ENCODE measurements at regions not wholly inside any gene's neighbourhood (a gene's known extent, or its start where the extent isn't known, plus 50 kb on each side); places are given as distances from the start of the nearest gene placed in this dataset.

DNA sequence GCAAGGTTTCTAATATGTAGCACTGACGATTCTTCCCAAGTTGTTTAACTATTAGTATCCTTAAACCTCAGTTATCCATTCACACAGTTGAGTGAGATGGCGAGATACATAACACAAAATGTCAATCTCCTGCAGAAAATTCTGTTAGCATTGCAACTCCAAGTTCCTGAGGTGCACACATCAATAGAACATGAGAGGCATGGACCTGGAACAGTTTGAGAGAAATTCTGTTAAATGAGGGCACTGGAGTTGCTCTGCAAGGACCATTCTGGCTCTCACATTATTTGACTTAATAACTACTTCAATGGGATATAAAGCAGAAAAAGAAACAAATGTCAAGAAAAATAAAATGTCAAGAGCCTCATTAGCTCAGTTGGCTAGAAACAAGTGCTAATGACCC is 301.2 kb upstream of the DIAPH2 start:
- no peaks in the 10 kb centered on the region for H3K36me3 Mint-ChIP-seq
- no peak overlapping the region for H3K4me3 Mint-ChIP-seq
- Histone ChIP-seq H3K4me3 (ENCODE audit: low read depth, low read length) (no peak overlapping the region), H3K27ac (ENCODE audit: insufficient read depth, low read length, poor library complexity, severe bottlenecking) (no peak overlapping the region), H3K36me3 (ENCODE audit: control insufficient read depth, insufficient read depth, low read length) (no peaks in the 10 kb centered on the region), H3K9me3 (ENCODE audit: control insufficient read depth in 2 of 2, low read length in 2 of 2) (no peaks in the 10 kb centered on the region), H3K4me1 (ENCODE audit: control insufficient read depth, insufficient read depth, low read length, poor library complexity, severe bottlenecking) (no peaks in the 10 kb centered on the region), H3K27me3 (ENCODE audit: control insufficient read depth, insufficient read depth, low read length) (no peaks in the 10 kb centered on the region)
- peaks cover 0 to 2% (median 0%) of the 10 kb centered on the region in 7 donors for H3K9me3 Mint-ChIP-seq
- no peak overlapping the region for H3K27ac Mint-ChIP-seq
- H3K27me3 Mint-ChIP-seq = no peaks in the 10 kb centered on the region
- H3K4me1 Mint-ChIP-seq = no peaks in the 10 kb centered on the region
- DNase-seq (no peak), ATAC-seq (ENCODE audit: low read depth in 2 of 2) (no peak)

DNA sequence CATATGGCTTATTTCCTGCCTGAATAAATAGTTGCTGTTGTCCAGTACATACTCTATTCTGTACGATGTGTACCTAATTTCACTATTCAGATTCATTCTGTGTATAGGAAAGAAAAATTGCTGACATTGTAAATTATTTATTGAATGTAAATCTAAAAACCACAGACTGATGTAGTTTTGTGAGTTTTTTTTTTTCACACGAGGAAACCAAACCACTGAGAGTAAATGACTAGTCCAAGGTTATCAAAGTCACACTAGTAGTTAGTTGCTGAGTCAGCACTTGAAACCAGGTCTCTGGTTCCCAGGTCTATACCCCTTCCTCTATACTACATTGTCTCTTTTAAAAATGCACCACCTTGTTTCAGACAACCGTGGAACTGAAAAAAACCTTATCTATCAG is 298.3 kb upstream of the DIAPH2 start:
- no peak overlapping the region for H3K4me3 ChIP-seq (ENCODE audit: low read depth, low read length)
- Mint-ChIP-seq H3K27ac (no peak overlapping the region), H3K4me1 (no peaks in the 10 kb centered on the region)

DNA sequence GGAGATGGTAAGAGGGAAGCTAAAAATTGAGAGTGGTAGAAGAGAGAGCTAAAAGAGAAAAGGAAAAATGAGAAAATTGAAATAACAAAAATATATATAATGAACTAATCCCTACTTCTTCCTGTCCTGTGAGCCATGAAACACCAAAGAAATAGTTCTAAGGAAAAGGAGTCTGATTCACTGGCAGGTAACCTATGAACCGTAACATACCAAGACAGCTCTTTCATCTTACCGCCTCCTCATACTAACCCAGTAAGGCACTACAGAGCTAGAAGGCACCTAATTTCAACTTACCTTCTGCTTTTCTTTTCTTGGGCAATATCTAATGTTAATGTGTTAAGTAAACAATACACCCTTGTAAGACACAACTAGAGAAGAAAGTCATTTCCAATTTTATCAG is 297.7 kb upstream of the DIAPH2 start:
- H3K27ac Mint-ChIP-seq = no peak overlapping the region
- Histone ChIP-seq H3K27me3 (ENCODE audit: control insufficient read depth, insufficient read depth, low read length) (no peaks in the 10 kb centered on the region), H3K9me3 (ENCODE audit: control insufficient read depth in 2 of 2, low read length in 2 of 2) (no peaks in the 10 kb centered on the region), H3K27ac (ENCODE audit: insufficient read depth, low read length, poor library complexity, severe bottlenecking) (no peak overlapping the region), H3K4me3 (ENCODE audit: low read depth, low read length) (no peak overlapping the region), H3K36me3 (ENCODE audit: control insufficient read depth, insufficient read depth, low read length) (no peaks in the 10 kb centered on the region), H3K4me1 (ENCODE audit: control insufficient read depth, insufficient read depth, low read length, poor library complexity, severe bottlenecking) (no peaks in the 10 kb centered on the region)
- DNase-seq (no peak), ATAC-seq (ENCODE audit: low read depth in 2 of 2) (no peak)
- H3K27me3 Mint-ChIP-seq = no peaks in the 10 kb centered on the region
- H3K36me3 Mint-ChIP-seq = no peaks in the 10 kb centered on the region
- no peak overlapping the region for H3K4me3 Mint-ChIP-seq
- H3K4me1 Mint-ChIP-seq = no peaks in the 10 kb centered on the region
- peaks cover 0 to 4% (median 0%) of the 10 kb centered on the region in 7 donors for H3K9me3 Mint-ChIP-seq

More for the DNA sequence above, 298.3 kb upstream of the DIAPH2 start:
- ATAC-seq (ENCODE audit: low read depth in 2 of 2) (no peak), DNase-seq (no peak)
- no peaks in the 10 kb centered on the region for H3K27me3 Mint-ChIP-seq
- Histone ChIP-seq H3K27ac (ENCODE audit: insufficient read depth, low read length, poor library complexity, severe bottlenecking) (no peak overlapping the region), H3K9me3 (ENCODE audit: control insufficient read depth in 2 of 2, low read length in 2 of 2) (no peaks in the 10 kb centered on the region), H3K4me1 (ENCODE audit: control insufficient read depth, insufficient read depth, low read length, poor library complexity, severe bottlenecking) (no peaks in the 10 kb centered on the region), H3K27me3 (ENCODE audit: control insufficient read depth, insufficient read depth, low read length) (no peaks in the 10 kb centered on the region), H3K36me3 (ENCODE audit: control insufficient read depth, insufficient read depth, low read length) (no peaks in the 10 kb centered on the region)
- peaks cover 0 to 4% (median 0%) of the 10 kb centered on the region in 7 donors for H3K9me3 Mint-ChIP-seq
- H3K36me3 Mint-ChIP-seq = no peaks in the 10 kb centered on the region
- H3K4me3 Mint-ChIP-seq = no peak overlapping the region

DNA sequence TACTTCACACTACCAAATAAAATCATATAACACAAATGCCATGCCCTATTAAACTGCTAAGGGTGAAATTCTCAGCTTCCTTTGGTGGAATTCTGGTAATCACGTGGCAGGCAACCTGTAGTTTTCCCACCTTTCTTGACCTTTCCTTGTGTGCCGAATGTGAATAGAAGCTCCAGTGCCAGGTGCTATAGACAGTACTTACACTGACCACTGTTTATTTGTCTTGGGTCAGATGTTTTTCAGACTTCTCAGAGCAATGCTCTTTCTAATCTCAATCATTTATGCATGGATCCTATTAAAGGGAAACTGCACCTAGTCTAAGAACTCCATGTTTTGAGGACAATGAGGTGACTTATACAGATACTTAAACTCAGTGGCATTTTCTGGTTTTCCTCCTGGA is 296.8 kb upstream of the DIAPH2 start:
- DNase-seq (no peak), ATAC-seq (ENCODE audit: low read depth in 2 of 2) (no peak)
- no peak overlapping the region for H3K27ac ChIP-seq (ENCODE audit: insufficient read depth, low read length, poor library complexity, severe bottlenecking)
- no peaks in the 10 kb centered on the region for H3K4me1 ChIP-seq (ENCODE audit: control insufficient read depth, insufficient read depth, low read length, poor library complexity, severe bottlenecking)
- no peaks in the 10 kb centered on the region for H3K9me3 ChIP-seq (ENCODE audit: control insufficient read depth in 2 of 2, low read length in 2 of 2)
- H3K36me3 ChIP-seq (ENCODE audit: control insufficient read depth, insufficient read depth, low read length) = no peaks in the 10 kb centered on the region
- Mint-ChIP-seq H3K27me3 (no peaks in the 10 kb centered on the region), H3K4me1 (no peaks in the 10 kb centered on the region), H3K9me3 (peaks cover 0 to 4% (median 0%) of the 10 kb centered on the region in 7 donors), H3K4me3 (no peak overlapping the region), H3K27ac (no peak overlapping the region), H3K36me3 (no peaks in the 10 kb centered on the region)
- no peaks in the 10 kb centered on the region for H3K27me3 ChIP-seq (ENCODE audit: control insufficient read depth, insufficient read depth, low read length)
- H3K4me3 ChIP-seq (ENCODE audit: low read depth, low read length) = no peak overlapping the region

DNA sequence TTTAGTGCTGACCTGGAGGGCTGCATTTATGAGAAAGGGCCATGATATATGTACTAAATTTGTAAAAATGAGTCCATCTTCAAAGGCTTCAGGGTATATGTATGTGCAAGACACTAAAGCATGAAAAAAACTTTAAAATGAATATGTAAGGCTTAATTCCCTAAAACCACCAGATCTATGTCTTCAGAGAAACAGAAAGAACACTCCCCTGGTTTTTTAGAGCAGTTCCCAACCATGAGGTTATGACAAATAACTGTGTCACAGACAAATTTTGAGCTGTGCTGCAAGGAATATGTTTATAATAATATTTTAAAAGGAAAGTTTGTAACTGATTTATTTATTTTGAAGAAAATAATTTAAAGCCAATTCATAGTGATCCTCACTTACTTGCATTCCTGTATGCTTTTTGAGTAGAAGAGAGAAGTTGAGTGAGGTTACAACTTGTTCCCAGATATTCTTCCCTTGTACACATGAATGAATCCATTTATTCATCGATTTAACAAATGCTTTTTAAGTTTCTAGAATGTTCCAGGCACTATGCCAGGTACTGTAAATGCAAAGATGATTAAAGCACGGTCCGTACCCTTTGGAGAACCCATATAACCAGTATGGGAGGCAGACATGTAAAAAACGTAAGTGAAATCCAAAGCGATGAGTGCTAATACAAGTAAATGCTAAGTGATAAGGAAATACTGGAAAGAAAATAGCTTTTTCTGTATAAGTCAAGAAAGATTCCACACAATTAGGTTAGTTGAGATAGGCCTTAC is 295.2 kb upstream of the DIAPH2 start:
- Mint-ChIP-seq H3K27ac (no peak overlapping the region), H3K9me3 (peaks cover 0 to 4% (median 0%) of the 10 kb centered on the region in 7 donors), H3K36me3 (no peaks in the 10 kb centered on the region), H3K4me1 (no peaks in the 10 kb centered on the region), H3K27me3 (no peaks in the 10 kb centered on the region), H3K4me3 (no peak overlapping the region)
- Histone ChIP-seq H3K27ac (ENCODE audit: insufficient read depth, low read length, poor library complexity, severe bottlenecking) (no peak overlapping the region), H3K9me3 (ENCODE audit: control insufficient read depth in 2 of 2, low read length in 2 of 2) (no peaks in the 10 kb centered on the region), H3K4me1 (ENCODE audit: control insufficient read depth, insufficient read depth, low read length, poor library complexity, severe bottlenecking) (no peaks in the 10 kb centered on the region), H3K36me3 (ENCODE audit: control insufficient read depth, insufficient read depth, low read length) (no peaks in the 10 kb centered on the region), H3K4me3 (ENCODE audit: low read depth, low read length) (no peak overlapping the region), H3K27me3 (ENCODE audit: control insufficient read depth, insufficient read depth, low read length) (no peaks in the 10 kb centered on the region)
- ATAC-seq (ENCODE audit: low read depth in 2 of 2) (no peak), DNase-seq (no peak)

DNA sequence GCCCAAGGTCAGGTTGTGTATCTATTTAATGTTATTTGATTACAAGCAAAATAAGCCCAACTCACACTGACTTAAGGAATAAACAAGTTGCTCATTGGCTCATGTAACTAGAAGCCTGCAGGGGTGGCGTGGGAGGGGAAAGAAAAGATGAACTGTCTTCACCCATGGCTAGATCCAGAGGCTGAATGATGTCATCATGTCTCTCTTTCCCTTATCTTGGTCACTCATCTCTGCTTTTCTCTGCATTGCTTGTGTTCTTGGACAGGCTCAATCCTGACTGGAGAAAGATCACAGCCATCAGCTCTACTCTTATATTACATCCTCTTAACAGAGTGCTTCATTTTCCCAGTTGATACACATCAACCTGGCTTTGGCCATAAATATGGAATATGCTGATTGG is 290.0 kb upstream of the DIAPH2 start:
- no peak overlapping the region for H3K27ac Mint-ChIP-seq
- no peaks in the 10 kb centered on the region for H3K36me3 ChIP-seq (ENCODE audit: control insufficient read depth, insufficient read depth, low read length)
- no peaks in the 10 kb centered on the region for H3K27me3 ChIP-seq (ENCODE audit: control insufficient read depth, insufficient read depth, low read length)
- H3K4me3 Mint-ChIP-seq = no peak overlapping the region
- ATAC-seq (ENCODE audit: low read depth in 2 of 2) (no peak), DNase-seq (no peak)
- H3K9me3 Mint-ChIP-seq = peaks cover 0 to 4% (median 0%) of the 10 kb centered on the region in 7 donors
- H3K27me3 Mint-ChIP-seq = no peaks in the 10 kb centered on the region
- no peaks in the 10 kb centered on the region for H3K36me3 Mint-ChIP-seq
- H3K9me3 ChIP-seq (ENCODE audit: control insufficient read depth in 2 of 2, low read length in 2 of 2) = no peaks in the 10 kb centered on the region
- no peaks in the 10 kb centered on the region for H3K4me1 Mint-ChIP-seq
- H3K4me3 ChIP-seq (ENCODE audit: low read depth, low read length) = no peak overlapping the region
- H3K27ac ChIP-seq (ENCODE audit: insufficient read depth, low read length, poor library complexity, severe bottlenecking) = no peak overlapping the region
- H3K4me1 ChIP-seq (ENCODE audit: control insufficient read depth, insufficient read depth, low read length, poor library complexity, severe bottlenecking) = no peaks in the 10 kb centered on the region

DNA sequence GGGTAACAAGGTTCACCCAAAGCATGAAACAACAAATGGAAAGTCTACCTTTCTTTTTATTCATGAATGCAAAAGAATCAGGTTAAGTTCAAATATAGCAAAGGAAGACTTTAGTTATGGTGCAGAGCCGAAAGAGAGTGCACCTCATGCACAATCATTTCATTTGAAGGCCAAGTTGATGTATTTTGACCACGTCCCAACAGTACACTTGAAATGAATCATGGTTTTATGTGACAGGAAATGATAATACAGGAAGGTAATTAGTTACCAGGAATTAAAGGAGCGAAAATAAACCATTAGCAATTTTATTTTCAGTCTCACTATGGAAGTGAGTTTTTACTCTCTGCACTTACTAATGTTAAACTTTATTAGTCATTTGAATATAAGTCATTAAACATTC is 281.2 kb upstream of the DIAPH2 start:
- no peak for DNase-seq
- Histone ChIP-seq H3K27ac (ENCODE audit: insufficient read depth, low read length, poor library complexity, severe bottlenecking) (no peak overlapping the region), H3K4me1 (ENCODE audit: control insufficient read depth, insufficient read depth, low read length, poor library complexity, severe bottlenecking) (no peaks in the 10 kb centered on the region), H3K36me3 (ENCODE audit: control insufficient read depth, insufficient read depth, low read length) (no peaks in the 10 kb centered on the region), H3K9me3 (ENCODE audit: control insufficient read depth in 2 of 2, low read length in 2 of 2) (no peaks in the 10 kb centered on the region), H3K27me3 (ENCODE audit: control insufficient read depth, insufficient read depth, low read length) (no peaks in the 10 kb centered on the region), H3K4me3 (ENCODE audit: low read depth, low read length) (no peak overlapping the region)
- no peaks in the 10 kb centered on the region for H3K36me3 Mint-ChIP-seq
- ATAC-seq (ENCODE audit: low read depth in 2 of 2) = no peak
- no peak overlapping the region for H3K27ac Mint-ChIP-seq
- no peaks in the 10 kb centered on the region for H3K27me3 Mint-ChIP-seq
- no peaks in the 10 kb centered on the region for H3K4me1 Mint-ChIP-seq
- peaks cover 0 to 3% (median 0%) of the 10 kb centered on the region in 7 donors for H3K9me3 Mint-ChIP-seq
- H3K4me3 Mint-ChIP-seq = no peak overlapping the region

DNA sequence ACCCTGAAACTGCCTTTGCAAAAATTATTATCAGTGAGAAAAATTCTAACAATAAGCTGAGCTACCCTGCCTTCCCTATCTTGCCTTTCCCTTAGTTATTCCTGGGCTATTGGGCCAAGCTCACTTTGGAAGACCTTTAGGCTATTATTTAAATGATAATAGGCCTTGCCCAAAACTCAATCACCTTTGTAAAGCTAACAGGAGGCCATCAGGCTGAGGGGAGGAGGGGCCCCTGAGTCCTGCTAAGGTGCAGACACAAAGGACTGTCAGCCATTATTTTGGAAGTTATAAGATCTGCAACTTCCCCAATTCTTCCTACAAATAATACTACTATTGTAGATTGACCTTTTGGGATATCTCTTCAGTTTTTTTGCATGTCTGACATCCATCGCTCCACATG is 278.8 kb upstream of the DIAPH2 start:
- H3K27ac Mint-ChIP-seq = no peak overlapping the region
- Histone ChIP-seq H3K4me1 (ENCODE audit: control insufficient read depth, insufficient read depth, low read length, poor library complexity, severe bottlenecking) (no peaks in the 10 kb centered on the region), H3K27ac (ENCODE audit: insufficient read depth, low read length, poor library complexity, severe bottlenecking) (no peak overlapping the region), H3K4me3 (ENCODE audit: low read depth, low read length) (no peak overlapping the region), H3K9me3 (ENCODE audit: control insufficient read depth in 2 of 2, low read length in 2 of 2) (no peaks in the 10 kb centered on the region), H3K36me3 (ENCODE audit: control insufficient read depth, insufficient read depth, low read length) (no peaks in the 10 kb centered on the region), H3K27me3 (ENCODE audit: control insufficient read depth, insufficient read depth, low read length) (no peaks in the 10 kb centered on the region)
- no peak for DNase-seq
- ATAC-seq (ENCODE audit: low read depth in 2 of 2) = no peak
- H3K9me3 Mint-ChIP-seq = peaks cover 0 to 2% (median 0%) of the 10 kb centered on the region in 7 donors
- H3K27me3 Mint-ChIP-seq = no peaks in the 10 kb centered on the region
- no peaks in the 10 kb centered on the region for H3K36me3 Mint-ChIP-seq
- H3K4me1 Mint-ChIP-seq = no peaks in the 10 kb centered on the region
- H3K4me3 Mint-ChIP-seq = no peak overlapping the region
